MG63 (cell line): ENCODE measurements at regions not wholly inside any gene's neighbourhood (a gene's known extent, or its start where the extent isn't known, plus 50 kb on each side); places are given as distances from the start of the nearest gene placed in this dataset.
"Not testable (repeated sequence)": the region's sequence is repeated elsewhere in the genome, so short reads cannot be mapped to it uniquely, and the experiment has no call there.

ENCODE experiments used
- DNase-seq: peaks from one replicate; pipeline ENCODE4 v3.0.0-alpha.2; 2020
- H3K27me3 ChIP-seq: fragments of 250-450 bp; sonication (Bioruptor Pico); 2 replicates; pipeline ENCODE4 v1.5.1; 2020; ENCODE audit warnings: mild to moderate bottlenecking, moderate library complexity
- H3K36me3 ChIP-seq: fragments of 250-450 bp; sonication (Bioruptor Pico); 2 replicates; pipeline ENCODE4 v1.5.1; 2020; ENCODE audit warnings: mild to moderate bottlenecking, moderate library complexity
- H3K4me3 ChIP-seq: fragments of 250-450 bp; sonication (Bioruptor Pico); 2 replicates; pipeline ENCODE4 v1.5.1; 2020; ENCODE audit warnings: mild to moderate bottlenecking, moderate library complexity
- H3K9me3 ChIP-seq: fragments of 250-450 bp; sonication (Bioruptor Pico); 2 replicates; pipeline ENCODE4 v1.5.1; 2020; ENCODE audit warnings: mild to moderate bottlenecking, moderate library complexity

DNA sequence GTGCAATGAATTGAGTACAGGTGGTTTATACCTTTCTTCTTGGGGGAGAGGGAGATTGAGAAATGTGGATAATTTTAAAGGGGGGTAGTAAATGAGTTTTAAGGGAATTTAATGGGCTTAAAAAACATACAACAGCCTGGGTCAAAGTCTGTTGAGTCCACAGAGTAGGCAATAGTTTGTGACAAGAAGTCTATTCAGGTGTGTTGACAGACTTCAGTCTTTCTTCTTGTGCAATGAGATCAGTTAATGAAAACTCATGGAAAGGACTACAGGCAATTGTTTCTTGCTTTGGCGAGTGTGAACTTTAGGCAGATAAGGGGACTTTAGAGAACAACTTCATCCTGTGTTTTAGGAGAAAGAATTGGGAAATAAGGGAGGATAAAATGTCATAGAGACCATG lies 507.8 kb upstream of the CA10 start:
- Histone ChIP-seq H3K27me3 (no peaks in the 10 kb centered on the region), H3K36me3 (no peaks in the 10 kb centered on the region), H3K4me3 (no peak overlapping the region), H3K9me3 (no peaks in the 10 kb centered on the region)
- no peak for DNase-seq

DNA sequence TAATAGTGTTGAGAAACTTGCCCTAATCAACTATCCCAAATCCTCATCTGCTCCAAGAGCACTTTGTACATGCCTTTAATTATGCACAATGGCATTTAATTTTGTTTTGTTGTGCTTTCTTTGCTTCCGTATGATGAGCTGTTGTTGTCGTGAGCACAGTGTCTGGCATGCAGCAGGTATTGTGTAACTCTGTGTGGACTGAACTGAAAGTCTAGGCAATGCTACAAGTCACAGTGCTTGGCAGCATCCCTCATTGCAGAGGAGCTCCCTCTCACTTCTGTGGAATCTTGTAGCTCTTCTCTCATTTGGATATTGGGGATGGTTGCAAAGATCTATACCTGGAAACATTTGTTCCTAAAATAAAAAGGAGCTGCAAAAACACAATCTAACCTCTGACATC lies 502.2 kb upstream of the CA10 start:
- DNase-seq: no peak
- H3K36me3 ChIP-seq: no peaks in the 10 kb centered on the region
- H3K4me3 ChIP-seq: no peak overlapping the region
- H3K27me3 ChIP-seq: no peaks in the 10 kb centered on the region
- H3K9me3 ChIP-seq: no peaks in the 10 kb centered on the region

DNA sequence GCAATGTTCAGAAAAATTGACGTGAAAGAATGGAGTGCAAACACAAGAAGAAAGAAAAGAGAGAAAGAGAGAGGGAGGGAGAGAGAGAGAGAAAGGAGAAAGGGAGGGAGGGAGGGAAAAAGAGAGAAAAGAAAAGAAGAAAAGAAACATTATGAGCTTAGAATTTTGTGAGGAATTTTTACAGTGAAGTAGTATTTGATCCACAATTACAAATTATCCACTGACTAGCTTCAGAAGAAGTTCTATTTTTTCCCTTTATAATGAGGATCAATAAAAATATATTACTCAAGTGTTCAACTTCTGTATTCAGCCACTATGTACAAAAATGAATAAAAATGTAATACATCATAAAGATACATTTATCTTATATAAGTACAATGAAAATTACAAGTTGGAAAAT lies 494.5 kb upstream of the CA10 start:
- Histone ChIP-seq H3K27me3 (no peaks in the 10 kb centered on the region), H3K36me3 (no peaks in the 10 kb centered on the region), H3K9me3 (no peaks in the 10 kb centered on the region), H3K4me3 (no peak overlapping the region)
- no peak for DNase-seq

GRCh38 chr17:52648995-52649394 lies 490.5 kb upstream of the CA10 start:
- Histone ChIP-seq H3K9me3 (no peaks in the 10 kb centered on the region), H3K27me3 (no peaks in the 10 kb centered on the region; the same call in 1 of the 2 replicates), H3K4me3 (no peak overlapping the region), H3K36me3 (no peaks in the 10 kb centered on the region)
- no peak for DNase-seq

DNA sequence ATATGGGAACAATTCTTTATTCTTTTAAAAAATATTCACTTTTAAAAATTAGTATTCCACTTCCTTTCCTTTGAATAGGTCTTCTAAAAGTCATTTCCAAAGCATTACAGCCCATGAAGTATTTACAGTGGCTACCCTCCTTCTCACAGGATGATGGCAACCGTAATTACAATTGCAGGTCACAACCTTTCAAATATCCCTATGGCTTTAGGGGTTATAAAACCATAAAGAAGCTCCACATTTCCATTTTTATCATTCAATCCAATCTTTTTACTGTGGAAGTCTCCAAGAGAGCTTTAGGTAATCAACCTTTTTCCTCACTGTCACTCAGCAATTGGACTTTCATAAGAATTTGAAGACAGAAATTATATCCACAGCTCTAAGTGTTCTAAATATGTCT lies 488.9 kb upstream of the CA10 start:
- Histone ChIP-seq H3K4me3 (no peak overlapping the region), H3K27me3 (no peaks in the 10 kb centered on the region; the same call in 1 of the 2 replicates), H3K36me3 (no peaks in the 10 kb centered on the region), H3K9me3 (no peaks in the 10 kb centered on the region)
- no peak for DNase-seq

- H3K27me3 ChIP-seq: no peaks in the 10 kb centered on the region
- H3K9me3 ChIP-seq: no peaks in the 10 kb centered on the region
- no peaks in the 10 kb centered on the region for H3K36me3 ChIP-seq
- H3K4me3 ChIP-seq: no peak overlapping the region
- no peak for DNase-seq
Measured at GRCh38 chr17:52636443-52636842, 477.9 kb upstream of the CA10 start.

- H3K27me3 ChIP-seq: no peaks in the 10 kb centered on the region
Measured at GRCh38 chr17:52606590-52606989, 448.1 kb upstream of the CA10 start.

DNA sequence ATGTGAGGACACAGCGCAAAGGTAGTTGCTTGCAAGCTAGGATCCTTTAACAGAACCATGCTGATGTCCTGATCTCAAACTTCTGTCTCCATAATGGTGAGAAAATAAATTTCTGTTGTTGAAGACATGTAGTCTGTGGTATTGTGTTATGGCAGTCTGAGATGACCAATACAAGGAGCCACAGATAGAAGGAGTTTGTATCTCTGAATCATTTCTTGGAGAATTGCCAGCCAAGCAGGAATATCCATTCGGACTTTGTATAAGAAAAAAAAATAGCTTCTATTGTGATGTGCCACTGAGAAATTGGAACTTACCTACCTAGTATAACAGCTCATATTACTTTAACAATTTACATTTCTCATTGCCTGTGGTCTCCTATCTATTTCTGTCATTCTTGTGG lies 447.6 kb upstream of the CA10 start:
- Histone ChIP-seq H3K4me3 (no peak overlapping the region), H3K36me3 (no peaks in the 10 kb centered on the region), H3K9me3 (no peaks in the 10 kb centered on the region), H3K27me3 (no peaks in the 10 kb centered on the region)
- no peak for DNase-seq

More at GRCh38 chr17:52606590-52606989, 448.1 kb upstream of the CA10 start:
- DNase-seq: no peak
- H3K4me3 ChIP-seq: no peak overlapping the region
- H3K36me3 ChIP-seq: no peaks in the 10 kb centered on the region
- no peaks in the 10 kb centered on the region for H3K9me3 ChIP-seq

DNA sequence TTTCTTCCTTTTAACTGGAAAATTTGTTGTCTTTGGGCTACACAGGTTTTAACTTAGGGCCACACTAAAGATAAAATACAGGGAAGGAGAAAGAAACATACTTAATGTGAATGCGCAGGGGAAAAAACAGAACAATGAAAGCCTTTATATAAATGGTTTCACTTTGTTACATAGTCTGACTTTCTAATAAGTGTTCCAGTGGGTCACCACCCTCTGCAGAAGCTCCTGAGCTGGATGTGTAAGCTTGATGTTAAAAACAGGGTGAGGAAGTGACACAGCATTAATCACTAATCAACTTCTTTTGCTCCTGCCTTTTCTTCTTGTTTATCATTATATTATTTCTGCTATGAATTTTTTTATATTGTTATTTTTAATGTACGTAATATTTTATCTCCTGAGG lies 445.6 kb upstream of the CA10 start:
- Histone ChIP-seq H3K27me3 (0 out of 2 replicates have a peak, but pooled peaks cover 3% of the 10 kb centered on the region), H3K36me3 (no peaks in the 10 kb centered on the region), H3K4me3 (no peak overlapping the region), H3K9me3 (no peaks in the 10 kb centered on the region)
- DNase-seq: no peak

DNA sequence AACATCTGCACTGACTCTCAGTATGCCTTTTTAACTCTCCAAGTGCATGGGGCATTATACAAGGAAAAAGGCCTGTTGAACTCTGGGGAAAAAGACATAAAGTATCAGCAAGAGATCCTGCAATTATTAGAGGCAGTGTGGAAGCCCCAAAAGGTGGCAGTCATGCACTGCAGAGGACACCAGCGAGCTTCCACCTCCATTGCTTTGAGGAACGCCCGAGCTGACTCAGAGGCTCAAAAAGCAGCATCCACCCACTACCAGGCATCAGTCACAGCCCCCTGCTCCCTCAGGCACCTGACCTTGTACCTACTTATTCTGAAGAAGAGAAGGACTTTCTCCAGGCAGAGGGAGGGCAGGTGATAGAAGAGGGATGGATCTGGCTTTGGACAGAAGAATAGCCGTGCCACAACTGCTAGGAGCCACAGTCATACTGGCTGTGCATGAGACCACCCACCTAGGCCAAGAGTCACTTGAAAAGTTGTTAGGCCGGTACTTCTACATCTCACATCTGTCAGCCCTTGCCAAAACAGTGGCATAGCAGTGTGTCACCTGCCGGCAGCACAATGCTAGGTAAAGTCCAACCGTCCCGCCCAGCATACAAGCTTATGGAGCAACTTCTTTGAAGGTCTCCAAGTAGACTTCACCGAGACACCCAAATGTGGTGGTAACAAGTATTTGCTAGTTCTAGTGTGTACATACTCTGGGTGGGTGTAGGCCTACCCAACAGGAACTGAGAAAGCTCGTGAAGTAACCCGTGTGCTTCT lies 439.1 kb upstream of the CA10 start:
- DNase-seq, H3K27me3 ChIP-seq, H3K9me3 ChIP-seq, H3K4me3 ChIP-seq, H3K36me3 ChIP-seq: not testable (repeated sequence)

GRCh38 chr17:52594516-52594915 lies 436.0 kb upstream of the CA10 start:
- no peak for DNase-seq
- Histone ChIP-seq H3K9me3 (no peaks in the 10 kb centered on the region), H3K4me3 (no peak overlapping the region), H3K36me3 (no peaks in the 10 kb centered on the region), H3K27me3 (no peaks in the 10 kb centered on the region; the same call in 1 of the 2 replicates)

DNA sequence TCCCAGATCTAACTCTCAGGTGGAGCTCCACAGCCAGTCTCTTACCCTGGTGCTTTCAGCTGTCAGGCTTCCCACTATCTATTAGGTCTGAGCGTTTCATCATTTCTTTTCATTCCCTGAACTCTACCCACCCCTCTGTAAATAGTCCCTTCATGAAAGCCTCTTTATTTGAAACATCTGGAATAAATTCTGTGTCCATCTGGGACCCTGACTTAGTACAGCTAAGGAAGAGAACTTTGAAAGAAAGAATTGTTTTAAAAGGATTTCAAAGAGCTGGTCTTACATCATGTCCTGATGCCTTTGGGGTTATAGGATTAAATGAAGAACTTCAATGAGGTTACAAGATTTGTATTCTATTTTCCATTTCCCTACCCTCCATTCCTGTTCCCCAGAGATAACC lies 388.5 kb upstream of the CA10 start:
- no peak overlapping the region for H3K4me3 ChIP-seq
- peaks cover 4% of the 10 kb centered on the region; the same call in 1 of the 2 replicates for H3K27me3 ChIP-seq
- H3K9me3 ChIP-seq: no peaks in the 10 kb centered on the region; the same call in 1 of the 2 replicates
- no peak for DNase-seq
- H3K36me3 ChIP-seq: no peaks in the 10 kb centered on the region

GRCh38 chr17:52546493-52546892 lies 388.0 kb upstream of the CA10 start:
- Histone ChIP-seq H3K36me3 (no peaks in the 10 kb centered on the region), H3K9me3 (no peaks in the 10 kb centered on the region; the same call in 1 of the 2 replicates), H3K4me3 (no peak overlapping the region), H3K27me3 (peaks cover 4% of the 10 kb centered on the region; the same call in 1 of the 2 replicates)
- DNase-seq: no peak

GRCh38 chr17:52537421-52537820 lies 378.9 kb upstream of the CA10 start:
- no peaks in the 10 kb centered on the region for H3K9me3 ChIP-seq
- H3K27me3 ChIP-seq: 0 out of 2 replicates have a peak, but pooled peaks cover 2% of the 10 kb centered on the region
- H3K36me3 ChIP-seq: no peaks in the 10 kb centered on the region
- H3K4me3 ChIP-seq: no peak overlapping the region
- no peak for DNase-seq

DNA sequence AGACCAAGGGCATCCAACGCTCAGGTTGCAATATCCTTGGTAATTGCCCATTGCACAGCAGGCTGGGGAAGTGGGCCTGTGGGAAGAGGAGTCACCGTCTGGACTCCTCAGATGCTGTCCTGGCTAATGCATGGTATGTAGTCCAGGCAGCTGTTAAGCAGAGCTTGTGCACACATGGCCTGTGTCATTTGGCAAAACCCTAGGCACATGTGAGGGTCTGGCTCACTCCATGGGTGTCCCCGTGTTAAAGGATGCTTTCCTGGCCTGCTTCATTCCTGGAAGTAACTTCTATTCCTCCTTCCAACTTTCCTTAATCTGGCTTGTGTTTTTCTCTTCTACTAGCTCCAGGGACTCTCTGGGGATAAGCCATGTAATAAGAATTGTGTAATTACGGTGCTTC lies 378.0 kb upstream of the CA10 start:
- peak; percentile 6 for DNase-seq
- no peaks in the 10 kb centered on the region for H3K9me3 ChIP-seq

DNA sequence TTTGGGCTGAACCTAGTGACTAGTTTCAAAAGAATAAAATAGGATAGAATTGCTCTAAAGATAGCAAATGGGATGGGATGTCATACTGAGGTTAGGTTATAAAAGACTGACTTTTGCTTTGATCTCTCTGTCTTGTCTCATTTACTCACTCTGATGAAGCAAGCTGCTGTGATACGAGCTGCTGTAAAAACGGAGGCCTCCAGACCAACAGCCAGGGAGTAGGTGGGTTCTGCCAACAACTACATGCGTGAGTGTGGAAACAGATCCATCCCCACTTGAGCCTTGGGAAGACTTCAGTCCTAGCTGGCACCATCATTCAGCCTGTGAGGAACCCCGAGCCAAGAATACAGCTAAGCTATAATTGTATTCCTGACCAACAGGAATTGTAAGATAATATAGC lies 373.9 kb upstream of the CA10 start:
- no peak overlapping the region for H3K4me3 ChIP-seq
- no peaks in the 10 kb centered on the region for H3K9me3 ChIP-seq
- DNase-seq: no peak
- no peaks in the 10 kb centered on the region for H3K27me3 ChIP-seq
- H3K36me3 ChIP-seq: no peaks in the 10 kb centered on the region

More for the DNA sequence above, 378.0 kb upstream of the CA10 start:
- no peak overlapping the region for H3K4me3 ChIP-seq
- H3K27me3 ChIP-seq: no peaks in the 10 kb centered on the region
- no peaks in the 10 kb centered on the region for H3K36me3 ChIP-seq

GRCh38 chr17:52524096-52524637 lies 365.7 kb upstream of the CA10 start:
- DNase-seq: no peak
- no peaks in the 10 kb centered on the region for H3K36me3 ChIP-seq
- H3K27me3 ChIP-seq: no peaks in the 10 kb centered on the region
- no peaks in the 10 kb centered on the region for H3K9me3 ChIP-seq
- H3K4me3 ChIP-seq: no peak overlapping the region

DNA sequence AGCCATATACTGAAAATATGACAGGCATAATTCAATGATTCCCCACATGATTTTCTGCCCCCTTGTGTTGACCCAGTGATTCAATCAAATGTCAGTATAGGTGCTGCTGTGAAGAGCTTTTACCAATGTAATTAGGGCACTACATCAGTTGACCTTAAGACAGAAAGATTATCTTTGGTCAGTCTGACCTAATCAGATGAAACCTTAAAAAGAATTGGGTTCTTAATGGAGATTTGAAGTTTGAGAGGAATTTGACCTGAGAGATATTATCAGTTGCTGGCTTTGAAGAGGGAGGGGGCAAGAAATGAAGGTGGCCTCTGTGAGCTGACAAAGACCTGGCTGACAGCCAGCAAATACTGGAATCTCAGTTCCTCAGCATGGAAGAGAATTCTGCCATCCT lies 358.7 kb upstream of the CA10 start:
- no peaks in the 10 kb centered on the region for H3K9me3 ChIP-seq
- no peaks in the 10 kb centered on the region for H3K36me3 ChIP-seq
- no peak overlapping the region for H3K4me3 ChIP-seq
- peaks cover 2% of the 10 kb centered on the region; the same call in 1 of the 2 replicates for H3K27me3 ChIP-seq
- DNase-seq: no peak
